ENCODE measurements at regions not wholly inside any gene's neighbourhood (a gene's known extent, or its start where the extent isn't known, plus 50 kb on each side); places are given as distances from the start of the nearest gene placed in this dataset.
"Not testable (repeated sequence)": the region's sequence is repeated elsewhere in the genome, so short reads cannot be mapped to it uniquely, and the experiment has no call there.

DNA sequence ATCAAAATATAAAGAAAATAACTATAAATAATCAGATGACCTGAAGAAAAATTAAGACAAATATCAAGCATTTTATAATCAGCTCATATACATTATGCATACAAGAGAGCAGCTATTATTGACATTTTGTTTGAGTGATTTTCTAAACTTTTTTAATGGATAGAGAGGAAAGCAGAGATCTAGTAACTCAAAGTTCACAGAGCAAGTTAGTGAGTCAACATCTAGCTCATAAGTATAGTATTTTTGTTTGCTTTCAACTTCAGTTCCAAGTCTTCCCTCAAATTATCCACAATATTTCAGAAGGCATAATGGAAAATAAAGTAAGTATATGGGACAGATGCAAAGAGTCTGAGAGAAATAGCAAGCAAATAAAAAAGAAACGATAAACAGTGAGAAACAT is 470.1 kb upstream of the ALCAM start:
- DNase-seq (ENCODE audit: low read depth, low spot score): no peak

DNA sequence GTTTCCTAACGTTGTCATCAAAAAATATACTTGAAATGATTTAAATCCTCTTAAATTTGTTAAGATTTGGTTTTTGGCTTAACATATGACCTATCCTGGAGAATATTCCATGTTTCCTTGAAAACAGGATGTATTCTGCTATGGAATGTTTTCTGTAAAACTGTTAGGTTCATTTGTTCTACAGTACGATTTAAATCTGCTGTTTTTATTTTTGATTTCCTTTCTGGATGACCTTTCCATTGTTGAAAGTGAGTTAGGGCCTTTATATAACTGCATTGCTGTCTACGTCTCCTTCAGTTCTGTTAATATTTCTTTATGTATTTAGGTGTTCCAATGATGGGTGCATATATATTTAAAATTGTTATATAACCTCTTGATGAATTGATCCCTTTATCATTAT is 465.3 kb upstream of the ALCAM start:
- DNase-seq (ENCODE audit: low read depth, low spot score): no peak

GRCh38 chr3:104903064-104903463 is 463.6 kb upstream of the ALCAM start:
- DNase-seq (ENCODE audit: low read depth, low spot score): no peak

GRCh38 chr3:104906001-104906639 is 460.6 kb upstream of the ALCAM start:
- DNase-seq (ENCODE audit: low read depth, low spot score): no peak

DNA sequence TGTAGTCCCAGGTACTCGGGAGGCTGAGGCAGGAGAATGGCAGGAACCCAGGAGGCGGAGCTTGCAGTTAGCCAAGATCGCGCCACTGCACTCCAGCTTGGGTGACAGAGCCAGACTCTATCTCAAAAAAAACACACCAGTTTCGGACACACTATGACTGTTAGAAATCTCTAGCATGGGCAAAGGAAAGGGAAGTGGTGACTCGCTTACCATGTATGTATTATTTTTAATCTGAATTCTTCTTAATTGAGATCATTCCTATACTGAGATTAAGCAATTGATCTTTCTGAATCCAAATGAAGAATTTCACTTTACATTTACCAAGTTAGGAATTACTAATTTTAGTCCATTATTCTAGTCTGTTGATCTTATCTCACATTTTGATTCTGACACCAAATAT is 459.2 kb upstream of the ALCAM start:
- no peak for DNase-seq (ENCODE audit: low read depth, low spot score)

GRCh38 chr3:104908761-104909160 is 457.9 kb upstream of the ALCAM start:
- no peak for DNase-seq (ENCODE audit: low read depth, low spot score)

GRCh38 chr3:104909198-104909597 is 457.5 kb upstream of the ALCAM start:
- no peak for DNase-seq (ENCODE audit: low read depth, low spot score)

GRCh38 chr3:104909721-104910120 is 457.0 kb upstream of the ALCAM start:
- DNase-seq (ENCODE audit: low read depth, low spot score): no peak

- DNase-seq (ENCODE audit: low read depth, low spot score): no peak
These were observed 455.3 kb upstream of the ALCAM start for GRCh38 chr3:104911376-104911775.

- no peak for DNase-seq (ENCODE audit: low read depth, low spot score)
These were observed 449.7 kb upstream of the ALCAM start for GRCh38 chr3:104916971-104917370.

- DNase-seq (ENCODE audit: low read depth, low spot score): no peak
These were observed 446.2 kb upstream of the ALCAM start for GRCh38 chr3:104920512-104920911.

DNA sequence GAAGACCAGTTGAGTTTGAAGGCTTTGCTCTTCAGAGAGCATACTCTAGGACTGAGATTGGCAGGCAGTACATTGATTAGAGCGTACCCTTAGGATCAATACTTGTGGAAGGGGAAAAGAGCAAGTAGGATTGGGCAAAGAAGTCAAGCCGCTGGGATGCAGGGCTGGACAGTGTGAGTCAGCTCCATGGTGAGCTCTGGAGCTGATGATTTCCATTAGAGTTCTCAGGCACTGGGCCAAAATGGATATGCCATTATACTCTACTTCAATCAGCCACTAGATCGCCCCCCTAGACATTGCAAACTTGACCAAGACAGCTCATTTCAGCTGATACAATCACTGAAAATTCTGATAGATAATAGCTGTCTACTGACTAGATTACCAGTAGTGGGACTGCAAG is 432.7 kb upstream of the ALCAM start:
- no peak for DNase-seq (ENCODE audit: low read depth, low spot score)

GRCh38 chr3:104935613-104936012 is 431.1 kb upstream of the ALCAM start:
- DNase-seq (ENCODE audit: low read depth, low spot score): no peak

- no peak for DNase-seq (ENCODE audit: low read depth, low spot score)
These were observed 427.5 kb upstream of the ALCAM start for GRCh38 chr3:104939196-104939595.

DNA sequence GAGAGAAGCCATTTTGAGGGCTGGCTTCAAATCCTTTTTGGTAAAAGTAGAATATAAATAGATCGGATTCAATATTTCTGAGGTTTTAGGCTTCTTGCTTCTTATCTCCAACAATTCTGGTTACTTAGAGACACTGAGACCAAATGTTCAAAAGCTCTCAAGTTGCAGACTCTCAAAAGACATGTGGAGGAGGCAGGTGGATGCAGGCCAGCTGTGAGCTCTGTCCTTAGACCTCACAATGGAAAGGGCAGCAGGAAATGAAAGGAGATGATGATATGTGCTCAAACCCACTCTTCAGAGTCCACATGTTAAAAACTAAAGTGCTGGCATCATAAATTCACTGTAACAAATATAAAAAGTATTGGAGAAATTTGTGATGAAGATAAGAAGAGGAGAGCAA is 424.9 kb upstream of the ALCAM start:
- DNase-seq (ENCODE audit: low read depth, low spot score): no peak

- DNase-seq (ENCODE audit: low read depth, low spot score): no peak
These were observed 422.7 kb upstream of the ALCAM start for GRCh38 chr3:104943974-104944373.

DNA sequence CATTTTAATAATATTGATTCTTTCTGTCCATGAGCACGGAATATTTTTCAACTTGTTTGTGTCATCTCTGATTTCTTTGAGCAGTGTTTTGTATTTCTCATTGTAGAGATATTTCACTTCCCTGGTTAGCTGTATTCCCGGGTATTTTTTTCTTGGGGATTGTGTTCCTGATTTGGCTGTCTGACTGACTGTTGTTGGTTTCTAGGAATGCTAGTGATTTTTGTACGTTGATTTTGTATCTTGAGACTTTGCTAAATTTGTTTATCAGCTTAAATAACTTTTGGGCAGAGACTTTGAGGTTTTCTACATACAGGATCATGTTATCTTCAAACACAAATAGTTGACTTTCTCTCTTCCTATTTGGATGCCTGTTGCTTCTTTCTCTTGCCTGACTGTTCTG is 418.8 kb upstream of the ALCAM start:
- no peak for DNase-seq (ENCODE audit: low read depth, low spot score)

DNA sequence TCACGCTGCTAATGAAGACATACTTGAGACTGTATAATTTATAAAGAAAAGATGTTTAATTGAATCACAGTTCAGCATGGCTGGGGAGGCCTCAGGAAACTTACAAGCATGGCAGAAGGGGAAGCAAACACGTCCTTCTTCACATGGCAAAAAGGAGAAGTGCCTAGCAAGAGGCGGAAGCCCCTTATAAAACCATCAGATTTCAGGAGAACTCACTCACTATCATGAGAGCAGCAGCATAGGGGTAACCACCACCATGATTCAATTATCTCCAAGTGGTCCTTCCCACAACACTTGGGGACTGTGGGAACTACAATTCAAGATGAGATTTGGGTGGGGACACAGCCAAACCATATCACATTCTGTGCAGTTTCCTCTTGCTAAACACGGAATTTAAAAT is 416.9 kb upstream of the ALCAM start:
- not testable (repeated sequence) for DNase-seq (ENCODE audit: low read depth, low spot score)

GRCh38 chr3:104951426-104951825 is 415.3 kb upstream of the ALCAM start:
- no peak for DNase-seq (ENCODE audit: low read depth, low spot score)

DNA sequence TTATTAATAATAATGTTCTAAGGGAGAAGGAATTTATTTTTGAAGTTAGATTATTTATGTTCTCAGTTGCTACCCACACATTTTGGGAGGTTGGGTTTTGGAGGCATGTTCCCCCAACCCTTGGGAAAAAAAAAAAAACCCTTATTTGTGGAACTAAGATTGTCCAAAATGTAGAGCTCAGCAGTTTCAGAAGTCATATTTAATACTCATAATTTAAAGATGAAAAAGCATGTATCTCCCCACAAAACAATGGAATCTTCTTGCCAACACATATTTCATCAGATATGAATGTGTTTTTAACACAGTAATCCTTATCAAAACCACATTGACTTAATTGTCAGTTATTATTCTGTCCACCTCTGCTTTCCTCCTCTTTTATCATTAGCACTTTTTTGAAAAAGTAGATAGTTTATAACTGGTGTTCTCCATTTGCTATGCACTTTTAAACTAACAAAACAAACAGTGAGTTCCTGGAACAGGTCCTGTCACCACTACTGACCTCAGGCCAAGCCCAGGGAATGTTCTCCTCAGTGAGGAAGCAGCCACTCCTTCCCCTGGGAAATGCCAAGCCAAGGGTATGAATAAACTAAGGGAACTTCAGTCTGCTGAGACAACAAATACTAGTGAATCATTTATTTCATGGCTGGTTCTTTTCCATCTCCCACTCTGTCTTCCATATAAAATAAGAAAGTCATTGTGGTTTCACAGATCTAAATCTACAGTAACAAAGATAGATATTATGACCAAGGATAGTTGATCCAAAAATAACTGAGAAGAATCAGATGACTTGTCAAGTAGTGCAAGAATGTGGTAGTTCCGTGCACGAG is 414.4 kb upstream of the ALCAM start:
- no peak for DNase-seq (ENCODE audit: low read depth, low spot score)

GRCh38 chr3:104956620-104957345 is 409.9 kb upstream of the ALCAM start:
- no peak for DNase-seq (ENCODE audit: low read depth, low spot score)

DNA sequence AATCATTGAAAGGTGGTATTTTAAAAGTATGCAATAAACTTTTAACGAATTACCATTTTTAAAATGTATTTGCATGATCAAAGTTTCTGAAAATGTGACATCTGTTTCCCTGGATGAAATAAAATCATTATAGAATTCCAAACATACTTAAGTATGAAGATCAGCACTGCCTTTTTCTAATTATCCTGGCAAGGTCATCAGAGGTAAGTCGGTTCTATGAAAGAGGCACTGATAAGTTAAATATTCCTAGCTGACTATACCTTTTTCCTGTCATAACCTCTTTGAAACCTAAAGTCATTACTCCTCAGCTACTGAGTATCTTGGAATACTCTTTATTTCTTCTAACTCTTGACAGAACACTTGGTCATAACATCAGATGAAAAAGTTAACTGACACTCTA is 406.1 kb upstream of the ALCAM start:
- no peak for DNase-seq (ENCODE audit: low read depth, low spot score)

GRCh38 chr3:104961851-104962250 is 404.9 kb upstream of the ALCAM start:
- no peak for DNase-seq (ENCODE audit: low read depth, low spot score)
